Progenitor cell of endocrine pancreas (in vitro differentiated cells): ENCODE measurements at regions not wholly inside any gene's neighbourhood (a gene's known extent, or its start where the extent isn't known, plus 50 kb on each side); places are given as distances from the start of the nearest gene placed in this dataset.
A peak's percentile ranks its signal among the peaks of the same experiment; 100 is the strongest.
"Not testable (repeated sequence)": the region's sequence is repeated elsewhere in the genome, so short reads cannot be mapped to it uniquely, and the experiment has no call there.

Source experiments
- DNase-seq: peaks from one replicate; pipeline ENCODE4 v3.0.0; 2021; ENCODE audit warnings: low spot score; ENCODE audit not compliant: unreplicated experiment
- H3K27ac Mint-ChIP-seq: 2 replicates; pipeline ENCODE4 v1.8.0; 2021; ENCODE audit warnings: mild to moderate bottlenecking, moderate library complexity, mixed read lengths
- H3K27me3 Mint-ChIP-seq: 2 replicates; pipeline ENCODE4 v1.8.0; 2021; ENCODE audit warnings: mixed read lengths
- H3K36me3 Mint-ChIP-seq: 2 replicates; pipeline ENCODE4 v1.8.0; 2022; ENCODE audit warnings: mixed read lengths; ENCODE audit not compliant: insufficient read depth
- H3K4me1 Mint-ChIP-seq: 2 replicates; pipeline ENCODE4 v1.8.0; 2021; ENCODE audit warnings: low read depth, mixed read lengths
- H3K4me3 Mint-ChIP-seq: 2 replicates; pipeline ENCODE4 v1.8.0; 2021; ENCODE audit warnings: low read depth, mild to moderate bottlenecking, moderate library complexity, mixed read lengths
- H3K9me3 Mint-ChIP-seq: 2 replicates; pipeline ENCODE4 v1.8.0; 2021; ENCODE audit warnings: low read depth, mixed read lengths
- CTCF ChIP-seq: fragments of 200-600 bp; sonication (generic); IDR thresholded peaks from one replicate; pipeline ENCODE4 v1.5.0; 2021; ENCODE audit warnings: antibody characterized with exemption, mild to moderate bottlenecking; ENCODE audit not compliant: unreplicated experiment

- Mint-ChIP-seq H3K9me3 (no peaks in the 10 kb centered on the region), H3K27me3 (peaks cover 7% of the 10 kb centered on the region), H3K4me1 (peaks cover 7% of the 10 kb centered on the region), H3K27ac (no peak overlapping the region), H3K36me3 (no peaks in the 10 kb centered on the region), H3K4me3 (no peak overlapping the region)
- TF ChIP-seq CTCF, result no peak
- no peak for DNase-seq
Measured at GRCh38 chr9:86624630-86625029, 270.4 kb upstream of the TUT7 start.

- Mint-ChIP-seq H3K9me3 (no peaks in the 10 kb centered on the region), H3K27ac (peak overlapping the region; percentile 84), H3K27me3 (peaks cover 16% of the 10 kb centered on the region), H3K4me3 (no peak overlapping the region), H3K4me1 (peaks cover 14% of the 10 kb centered on the region), H3K36me3 (no peaks in the 10 kb centered on the region)
- peak; percentile 49 for TF ChIP-seq CTCF
- DNase-seq, result no peak
Measured at GRCh38 chr9:86614871-86615849, 260.9 kb upstream of the TUT7 start.

GRCh38 chr9:86613943-86614342 lies 259.7 kb upstream of the TUT7 start:
- Mint-ChIP-seq H3K27ac (no peak overlapping the region), H3K4me3 (no peak overlapping the region), H3K27me3 (peaks cover 16% of the 10 kb centered on the region), H3K9me3 (no peaks in the 10 kb centered on the region), H3K36me3 (no peaks in the 10 kb centered on the region), H3K4me1 (peaks cover 14% of the 10 kb centered on the region)
- no peak for TF ChIP-seq CTCF
- DNase-seq, result no peak

DNA sequence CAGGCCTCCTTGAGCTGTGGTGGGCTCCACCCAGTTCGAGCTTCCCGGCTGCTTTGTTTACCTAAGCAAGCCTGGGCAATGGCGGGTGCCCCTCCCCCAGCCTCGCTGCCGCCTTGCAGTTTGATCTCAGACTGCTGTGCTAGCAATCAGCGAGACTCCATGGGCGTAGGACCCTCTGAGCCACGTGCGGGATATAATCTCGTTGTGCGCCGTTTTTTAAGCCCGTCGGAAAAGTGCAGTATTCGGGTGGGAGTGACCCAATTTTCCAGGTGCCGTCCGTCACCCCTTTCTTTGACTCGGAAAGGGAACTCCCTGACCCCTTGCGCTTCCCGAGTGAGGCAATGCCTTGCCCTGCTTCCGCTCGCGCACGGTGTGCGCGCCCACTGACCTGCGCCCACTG lies 257.3 kb upstream of the TUT7 start:
- not testable (repeated sequence) for H3K27me3 Mint-ChIP-seq, H3K27ac Mint-ChIP-seq, H3K36me3 Mint-ChIP-seq, DNase-seq, H3K9me3 Mint-ChIP-seq, H3K4me3 Mint-ChIP-seq
- H3K4me1 Mint-ChIP-seq, result peaks cover 14% of the 10 kb centered on the region

GRCh38 chr9:86605303-86605702 lies 251.1 kb upstream of the TUT7 start:
- H3K27me3 Mint-ChIP-seq, result no peaks in the 10 kb centered on the region
- no peak overlapping the region for H3K27ac Mint-ChIP-seq

More at GRCh38 chr9:86605303-86605702, 251.1 kb upstream of the TUT7 start:
- Mint-ChIP-seq H3K9me3 (no peaks in the 10 kb centered on the region), H3K4me1 (peaks cover 10% of the 10 kb centered on the region), H3K4me3 (no peak overlapping the region), H3K36me3 (no peaks in the 10 kb centered on the region)
- DNase-seq, result no peak
- TF ChIP-seq CTCF, result no peak
